HEK293 (cell line): ENCODE measurements at regions not wholly inside any gene's neighbourhood (a gene's known extent, or its start where the extent isn't known, plus 50 kb on each side); places are given as distances from the start of the nearest gene placed in this dataset.

Experiments used
- FEZF1 ChIP-seq: fragments of 450-650 bp; formaldehyde crosslinking; IDR thresholded peaks from 2 replicates; pipeline ENCODE4 v1.5.1; 2016; ENCODE audit warnings: missing biosample characterization, missing genetic modification characterization
- INSM2 ChIP-seq: fragments of 450-650 bp; formaldehyde crosslinking; IDR thresholded peaks from 2 replicates; pipeline ENCODE4 v1.5.1; 2016; ENCODE audit warnings: missing biosample characterization, missing genetic modification characterization
- KLF10 ChIP-seq: fragments of 450-650 bp; IDR thresholded peaks from 2 replicates; pipeline ENCODE4 v1.5.1; 2018; ENCODE audit warnings: missing biosample characterization, mild to moderate bottlenecking, missing genetic modification characterization
- MYNN ChIP-seq: fragments of 450-650 bp; formaldehyde crosslinking; IDR thresholded peaks from 2 replicates; pipeline ENCODE4 v1.5.1; 2016; ENCODE audit warnings: missing biosample characterization, missing genetic modification characterization, borderline replicate concordance
- PRDM1 ChIP-seq: fragments of 450-650 bp; formaldehyde crosslinking; IDR thresholded peaks from 2 replicates; pipeline ENCODE4; 2016; ENCODE audit warnings: missing biosample characterization, missing genetic modification characterization
- SP7 ChIP-seq: fragments of 450-650 bp; formaldehyde crosslinking; IDR thresholded peaks from 2 replicates; pipeline ENCODE4 v1.5.1; 2016; ENCODE audit warnings: missing biosample characterization, missing genetic modification characterization
- WT1 ChIP-seq: fragments of 450-650 bp; formaldehyde crosslinking; IDR thresholded peaks from 2 replicates; pipeline ENCODE4 v1.5.1; 2016; ENCODE audit warnings: missing biosample characterization, missing genetic modification characterization
- ZBTB17 ChIP-seq: fragments of 450-650 bp; formaldehyde crosslinking; IDR thresholded peaks from 2 replicates; pipeline ENCODE4 v1.5.1; 2016; ENCODE audit warnings: missing biosample characterization, missing genetic modification characterization
- ZFP69B ChIP-seq: fragments of 450-650 bp; formaldehyde crosslinking; IDR thresholded peaks from 2 replicates; pipeline ENCODE4 v1.5.1; 2016; ENCODE audit warnings: missing biosample characterization, missing genetic modification characterization
- ZIC2 ChIP-seq: fragments of 450-650 bp; formaldehyde crosslinking; IDR thresholded peaks from 2 replicates; pipeline ENCODE4 v1.5.1; 2016; ENCODE audit warnings: missing biosample characterization, missing genetic modification characterization
- ZNF112 ChIP-seq: fragments of 450-650 bp; formaldehyde crosslinking; IDR thresholded peaks from 2 replicates; pipeline ENCODE4 v1.5.0; 2017; ENCODE audit warnings: missing biosample characterization, missing genetic modification characterization
- ZNF2 ChIP-seq: fragments of 450-650 bp; formaldehyde crosslinking; IDR thresholded peaks from 2 replicates; pipeline ENCODE4 v1.5.1; 2016; ENCODE audit warnings: missing biosample characterization, missing genetic modification characterization
- ZNF24 ChIP-seq: fragments of 450-650 bp; formaldehyde crosslinking; IDR thresholded peaks from 2 replicates; pipeline ENCODE4 v1.5.1; 2016; ENCODE audit warnings: missing biosample characterization, missing genetic modification characterization
- ZNF561 ChIP-seq: fragments of 450-650 bp; IDR thresholded peaks from 2 replicates; pipeline ENCODE4 v1.5.1; 2018; ENCODE audit warnings: missing biosample characterization, missing genetic modification characterization, borderline replicate concordance
- ZNF600 ChIP-seq: fragments of 450-650 bp; formaldehyde crosslinking; IDR thresholded peaks from 2 replicates; pipeline ENCODE4 v1.5.1; 2016; ENCODE audit warnings: missing biosample characterization, missing genetic modification characterization
- ZNF677 ChIP-seq: fragments of 450-650 bp; IDR thresholded peaks from 2 replicates; pipeline ENCODE4 v1.5.0; 2018; ENCODE audit warnings: missing biosample characterization, mild to moderate bottlenecking, missing genetic modification characterization, moderate library complexity
- ZNF692 ChIP-seq: fragments of 450-650 bp; formaldehyde crosslinking; IDR thresholded peaks from 2 replicates; pipeline ENCODE4 v1.5.1; 2016; ENCODE audit warnings: missing biosample characterization, missing genetic modification characterization
- ZNF701 ChIP-seq: fragments of 450-650 bp; formaldehyde crosslinking; IDR thresholded peaks from 2 replicates; pipeline ENCODE4 v1.5.1; 2016; ENCODE audit warnings: missing biosample characterization, missing genetic modification characterization
- ZSCAN30 ChIP-seq: fragments of 450-650 bp; IDR thresholded peaks from 2 replicates; pipeline ENCODE4 v1.5.1; 2018; ENCODE audit warnings: missing biosample characterization, mild to moderate bottlenecking, missing genetic modification characterization, moderate library complexity
- TF ChIP-seq, protein P1 (sequence below): fragments of 450-650 bp; formaldehyde crosslinking; IDR thresholded peaks from 2 replicates; pipeline ENCODE4 v1.5.1; 2016; ENCODE audit warnings: missing biosample characterization, missing genetic modification characterization
- TF ChIP-seq, protein P2 (sequence below): fragments of 450-650 bp; formaldehyde crosslinking; IDR thresholded peaks from 2 replicates; pipeline ENCODE4 v1.5.1; 2016; ENCODE audit warnings: missing biosample characterization, missing genetic modification characterization
- TF ChIP-seq, protein P3 (sequence below): fragments of 450-650 bp; formaldehyde crosslinking; optimal IDR thresholded peaks from 2 replicates; pipeline ENCODE3; 2016; ENCODE audit warnings: missing biosample characterization, mild to moderate bottlenecking, missing genetic modification characterization
- TF ChIP-seq, protein P4 (sequence below): fragments of 450-650 bp; formaldehyde crosslinking; IDR thresholded peaks from 2 replicates; pipeline ENCODE4 v1.5.1; 2016; ENCODE audit warnings: missing biosample characterization, missing genetic modification characterization
- TF ChIP-seq, protein P5 (sequence below): fragments of 450-650 bp; formaldehyde crosslinking; IDR thresholded peaks from 2 replicates; pipeline ENCODE4 v1.5.1; 2016; ENCODE audit warnings: missing biosample characterization, missing genetic modification characterization, low read depth

GRCh38 chr7:25858525-25859411 is 293.2 kb upstream of the NFE2L3 start (continued):
- TF ChIP-seq, protein P1, sequence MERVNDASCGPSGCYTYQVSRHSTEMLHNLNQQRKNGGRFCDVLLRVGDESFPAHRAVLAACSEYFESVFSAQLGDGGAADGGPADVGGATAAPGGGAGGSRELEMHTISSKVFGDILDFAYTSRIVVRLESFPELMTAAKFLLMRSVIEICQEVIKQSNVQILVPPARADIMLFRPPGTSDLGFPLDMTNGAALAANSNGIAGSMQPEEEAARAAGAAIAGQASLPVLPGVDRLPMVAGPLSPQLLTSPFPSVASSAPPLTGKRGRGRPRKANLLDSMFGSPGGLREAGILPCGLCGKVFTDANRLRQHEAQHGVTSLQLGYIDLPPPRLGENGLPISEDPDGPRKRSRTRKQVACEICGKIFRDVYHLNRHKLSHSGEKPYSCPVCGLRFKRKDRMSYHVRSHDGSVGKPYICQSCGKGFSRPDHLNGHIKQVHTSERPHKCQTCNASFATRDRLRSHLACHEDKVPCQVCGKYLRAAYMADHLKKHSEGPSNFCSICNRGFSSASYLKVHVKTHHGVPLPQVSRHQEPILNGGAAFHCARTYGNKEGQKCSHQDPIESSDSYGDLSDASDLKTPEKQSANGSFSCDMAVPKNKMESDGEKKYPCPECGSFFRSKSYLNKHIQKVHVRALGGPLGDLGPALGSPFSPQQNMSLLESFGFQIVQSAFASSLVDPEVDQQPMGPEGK: peak; percentile 72
- TF ChIP-seq INSM2 (tag by site-specific recombination): 0 out of 2 replicates have a peak, but pooled peaks have one; percentile 35
- peak; percentile 82 for TF ChIP-seq FEZF1 (tag by site-specific recombination)
- 0 out of 2 replicates have a peak, but pooled peaks have one; percentile 40 for TF ChIP-seq ZSCAN30 (tag by site-specific recombination)
- TF ChIP-seq ZBTB17 (tag by site-specific recombination): peak; percentile 80
- peak; percentile 41; the same call in 1 of the 2 replicates for TF ChIP-seq ZNF24 (tag by site-specific recombination)
- TF ChIP-seq ZNF600 (tag by site-specific recombination): peak; percentile 32; the same call in 1 of the 2 replicates
- TF ChIP-seq ZNF701 (tag by site-specific recombination): no peak
- TF ChIP-seq, protein P2, sequence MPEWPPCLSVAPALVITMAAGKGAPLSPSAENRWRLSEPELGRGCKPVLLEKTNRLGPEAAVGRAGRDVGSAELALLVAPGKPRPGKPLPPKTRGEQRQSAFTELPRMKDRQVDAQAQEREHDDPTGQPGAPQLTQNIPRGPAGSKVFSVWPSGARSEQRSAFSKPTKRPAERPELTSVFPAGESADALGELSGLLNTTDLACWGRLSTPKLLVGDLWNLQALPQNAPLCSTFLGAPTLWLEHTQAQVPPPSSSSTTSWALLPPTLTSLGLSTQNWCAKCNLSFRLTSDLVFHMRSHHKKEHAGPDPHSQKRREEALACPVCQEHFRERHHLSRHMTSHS (tag by site-specific recombination): 0 out of 2 replicates have a peak, but pooled peaks have one; percentile 26
- peak; percentile 74 for TF ChIP-seq SP7 (tag by site-specific recombination)
- no peak for TF ChIP-seq ZNF677
- 0 out of 2 replicates have a peak, but pooled peaks have one; percentile 40 for TF ChIP-seq ZNF2 (tag by site-specific recombination)
- TF ChIP-seq, protein P3, sequence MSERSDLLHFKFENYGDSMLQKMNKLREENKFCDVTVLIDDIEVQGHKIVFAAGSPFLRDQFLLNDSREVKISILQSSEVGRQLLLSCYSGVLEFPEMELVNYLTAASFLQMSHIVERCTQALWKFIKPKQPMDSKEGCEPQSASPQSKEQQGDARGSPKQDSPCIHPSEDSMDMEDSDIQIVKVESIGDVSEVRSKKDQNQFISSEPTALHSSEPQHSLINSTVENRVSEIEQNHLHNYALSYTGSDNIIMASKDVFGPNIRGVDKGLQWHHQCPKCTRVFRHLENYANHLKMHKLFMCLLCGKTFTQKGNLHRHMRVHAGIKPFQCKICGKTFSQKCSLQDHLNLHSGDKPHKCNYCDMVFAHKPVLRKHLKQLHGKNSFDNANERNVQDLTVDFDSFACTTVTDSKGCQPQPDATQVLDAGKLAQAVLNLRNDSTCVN: peak; percentile 49
- peak; percentile 65 for TF ChIP-seq ZNF692 (tag by site-specific recombination)
- TF ChIP-seq KLF10 (tag by site-specific recombination): peak; percentile 43
- peak; percentile 85 for TF ChIP-seq ZIC2
- TF ChIP-seq, protein P4, sequence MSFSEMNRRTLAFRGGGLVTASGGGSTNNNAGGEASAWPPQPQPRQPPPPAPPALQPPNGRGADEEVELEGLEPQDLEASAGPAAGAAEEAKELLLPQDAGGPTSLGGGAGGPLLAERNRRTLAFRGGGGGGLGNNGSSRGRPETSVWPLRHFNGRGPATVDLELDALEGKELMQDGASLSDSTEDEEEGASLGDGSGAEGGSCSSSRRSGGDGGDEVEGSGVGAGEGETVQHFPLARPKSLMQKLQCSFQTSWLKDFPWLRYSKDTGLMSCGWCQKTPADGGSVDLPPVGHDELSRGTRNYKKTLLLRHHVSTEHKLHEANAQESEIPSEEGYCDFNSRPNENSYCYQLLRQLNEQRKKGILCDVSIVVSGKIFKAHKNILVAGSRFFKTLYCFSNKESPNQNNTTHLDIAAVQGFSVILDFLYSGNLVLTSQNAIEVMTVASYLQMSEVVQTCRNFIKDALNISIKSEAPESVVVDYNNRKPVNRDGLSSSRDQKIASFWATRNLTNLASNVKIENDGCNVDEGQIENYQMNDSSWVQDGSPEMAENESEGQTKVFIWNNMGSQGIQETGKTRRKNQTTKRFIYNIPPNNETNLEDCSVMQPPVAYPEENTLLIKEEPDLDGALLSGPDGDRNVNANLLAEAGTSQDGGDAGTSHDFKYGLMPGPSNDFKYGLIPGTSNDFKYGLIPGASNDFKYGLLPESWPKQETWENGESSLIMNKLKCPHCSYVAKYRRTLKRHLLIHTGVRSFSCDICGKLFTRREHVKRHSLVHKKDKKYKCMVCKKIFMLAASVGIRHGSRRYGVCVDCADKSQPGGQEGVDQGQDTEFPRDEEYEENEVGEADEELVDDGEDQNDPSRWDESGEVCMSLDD (tag by site-specific recombination): no peak
- peak; percentile 27; the same call in 1 of the 2 replicates for TF ChIP-seq PRDM1 (tag by site-specific recombination)
- peak; percentile 69; the same call in 1 of the 2 replicates for TF ChIP-seq MYNN (tag by site-specific recombination)
- TF ChIP-seq, protein P5, sequence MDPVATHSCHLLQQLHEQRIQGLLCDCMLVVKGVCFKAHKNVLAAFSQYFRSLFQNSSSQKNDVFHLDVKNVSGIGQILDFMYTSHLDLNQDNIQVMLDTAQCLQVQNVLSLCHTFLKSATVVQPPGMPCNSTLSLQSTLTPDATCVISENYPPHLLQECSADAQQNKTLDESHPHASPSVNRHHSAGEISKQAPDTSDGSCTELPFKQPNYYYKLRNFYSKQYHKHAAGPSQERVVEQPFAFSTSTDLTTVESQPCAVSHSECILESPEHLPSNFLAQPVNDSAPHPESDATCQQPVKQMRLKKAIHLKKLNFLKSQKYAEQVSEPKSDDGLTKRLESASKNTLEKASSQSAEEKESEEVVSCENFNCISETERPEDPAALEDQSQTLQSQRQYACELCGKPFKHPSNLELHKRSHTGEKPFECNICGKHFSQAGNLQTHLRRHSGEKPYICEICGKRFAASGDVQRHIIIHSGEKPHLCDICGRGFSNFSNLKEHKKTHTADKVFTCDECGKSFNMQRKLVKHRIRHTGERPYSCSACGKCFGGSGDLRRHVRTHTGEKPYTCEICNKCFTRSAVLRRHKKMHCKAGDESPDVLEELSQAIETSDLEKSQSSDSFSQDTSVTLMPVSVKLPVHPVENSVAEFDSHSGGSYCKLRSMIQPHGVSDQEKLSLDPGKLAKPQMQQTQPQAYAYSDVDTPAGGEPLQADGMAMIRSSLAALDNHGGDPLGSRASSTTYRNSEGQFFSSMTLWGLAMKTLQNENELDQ (tag by site-specific recombination): no peak
- TF ChIP-seq ZNF561: no peak
- peak; percentile 47 for TF ChIP-seq WT1 (tag by site-specific recombination)
- TF ChIP-seq ZNF112: no peak
- TF ChIP-seq ZFP69B (tag by site-specific recombination): peak; percentile 51; the same call in 1 of the 2 replicates
